ENCODE measurements at regions not wholly inside any gene's neighbourhood (a gene's known extent, or its start where the extent isn't known, plus 50 kb on each side); places are given as distances from the start of the nearest gene placed in this dataset.

- TF ChIP-seq ZNF398 (CRISPR knock-in tag; IDR thresholded peaks at IDR 0.05) (no peak), NCOR1 (IDR thresholded peaks at IDR 0.05) (no peak), TBP (optimal IDR thresholded peaks at IDR 0.05; ENCODE audit: low read depth, low read length) (no peak), ARID3A (IDR thresholded peaks at IDR 0.05; ENCODE audit: borderline replicate concordance, low read depth, low read length) (no peak), ZNF639 (CRISPR knock-in tag; conservative IDR thresholded peaks at IDR 0.05 in 1 of 2, IDR thresholded peaks at IDR 0.05 in 1 of 2) (no peak), MEIS2 (IDR thresholded peaks at IDR 0.05; ENCODE audit: partially characterized antibody) (no peak), ZNF282 (CRISPR knock-in tag; IDR thresholded peaks at IDR 0.05) (no peak), HOXB6 (CRISPR knock-in tag; IDR thresholded peaks at IDR 0.05; ENCODE audit: borderline replicate concordance) (no peak), CTCF (IDR thresholded peaks at IDR 0.05 in 2 of 3, conservative IDR thresholded peaks at IDR 0.05 in 1 of 3; ENCODE audit: insufficient read depth in 2 of 3, low read depth in 1 of 3, low read length in 3 of 3) (no peak), ZZZ3 (IDR thresholded peaks at IDR 0.05) (no peak)
These were observed 576.7 kb upstream of the PCDH9 start for GRCh38 chr13:67806796-67807195.

Measured in K562 (cell line).